ENCODE measurements at regions not wholly inside any gene's neighbourhood (a gene's known extent, or its start where the extent isn't known, plus 50 kb on each side); places are given as distances from the start of the nearest gene placed in this dataset.
"Not testable (repeated sequence)": the region's sequence is repeated elsewhere in the genome, so short reads cannot be mapped to it uniquely, and the experiment has no call there.

DNA sequence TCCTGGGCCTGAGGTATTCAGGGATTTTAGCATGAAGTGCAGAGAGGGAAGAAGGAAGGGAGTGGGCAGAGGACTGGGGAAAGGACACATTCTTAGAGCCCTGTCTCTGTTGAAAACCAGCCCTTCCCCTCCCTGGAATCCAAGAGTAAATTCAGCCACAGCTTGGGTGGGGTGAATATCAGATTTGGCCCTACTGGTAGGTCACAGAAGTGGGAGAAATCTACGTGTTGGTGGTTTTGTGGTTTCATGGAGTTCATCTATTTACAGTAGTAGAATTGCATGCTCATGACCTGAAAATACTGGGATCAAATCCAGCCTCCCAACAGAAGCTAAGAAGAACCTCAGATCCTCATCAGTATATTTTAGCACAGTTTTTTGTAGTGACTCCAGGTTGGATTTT is 404.4 kb downstream of the BMP2 start:
- DNase-seq (ENCODE audit: low spot score), result no peak

DNA sequence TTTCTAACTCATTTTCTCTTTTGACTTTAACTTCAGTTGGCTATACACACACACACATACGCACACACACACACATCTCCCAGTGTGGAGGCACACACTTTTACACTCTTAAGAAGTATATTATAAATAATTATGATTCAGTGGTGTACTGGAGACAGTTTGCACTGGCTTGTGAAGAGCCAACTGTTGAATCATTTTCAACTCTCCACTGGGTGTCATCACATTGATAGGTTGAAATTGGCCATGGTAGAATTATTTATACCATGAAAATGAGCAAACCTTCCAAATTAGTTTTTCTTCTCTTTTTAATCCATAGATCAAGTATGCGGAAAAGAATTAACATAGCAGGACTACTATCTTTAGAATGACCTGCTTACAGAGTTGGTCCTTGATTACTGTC is 407.1 kb downstream of the BMP2 start:
- DNase-seq (ENCODE audit: low spot score), result no peak

DNA sequence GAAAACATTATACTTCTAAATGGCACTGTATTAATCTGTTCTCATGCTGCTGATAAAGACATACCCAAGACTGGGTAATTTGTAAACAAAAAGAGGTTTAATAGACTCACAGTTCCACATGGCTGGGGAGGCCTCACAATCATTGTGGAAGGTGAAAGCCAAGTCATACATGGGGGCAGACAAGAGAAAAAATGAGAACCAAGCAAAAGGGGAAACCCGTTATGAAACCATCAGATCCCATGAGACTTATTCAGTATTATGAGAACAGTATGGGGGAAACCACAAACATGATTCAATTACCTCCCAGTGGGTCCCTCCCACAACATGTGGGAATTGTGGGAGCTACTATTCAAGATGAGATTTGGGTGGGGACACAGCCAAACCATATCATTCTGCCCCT is 408.3 kb downstream of the BMP2 start:
- not testable (repeated sequence) for DNase-seq (ENCODE audit: low spot score)

DNA sequence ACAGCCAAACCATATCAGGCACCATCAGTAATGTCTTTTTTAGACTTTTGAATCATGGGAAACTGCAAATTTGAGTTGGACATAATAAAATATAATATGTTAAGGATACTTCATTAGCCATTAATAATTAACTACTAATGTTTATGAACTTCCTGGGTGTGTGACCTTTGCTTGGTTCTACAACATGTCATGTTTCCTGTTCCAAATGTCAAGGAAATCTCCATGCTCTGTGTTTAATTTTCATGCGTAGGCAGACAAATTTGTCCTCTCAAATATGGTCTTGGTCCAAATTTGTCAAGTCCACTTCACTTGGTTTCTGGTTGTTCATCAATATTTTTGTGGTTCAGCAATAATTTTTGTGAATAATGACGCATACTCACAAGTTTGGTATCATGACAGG is 410.5 kb downstream of the BMP2 start:
- DNase-seq (ENCODE audit: low spot score), result no peak

DNA sequence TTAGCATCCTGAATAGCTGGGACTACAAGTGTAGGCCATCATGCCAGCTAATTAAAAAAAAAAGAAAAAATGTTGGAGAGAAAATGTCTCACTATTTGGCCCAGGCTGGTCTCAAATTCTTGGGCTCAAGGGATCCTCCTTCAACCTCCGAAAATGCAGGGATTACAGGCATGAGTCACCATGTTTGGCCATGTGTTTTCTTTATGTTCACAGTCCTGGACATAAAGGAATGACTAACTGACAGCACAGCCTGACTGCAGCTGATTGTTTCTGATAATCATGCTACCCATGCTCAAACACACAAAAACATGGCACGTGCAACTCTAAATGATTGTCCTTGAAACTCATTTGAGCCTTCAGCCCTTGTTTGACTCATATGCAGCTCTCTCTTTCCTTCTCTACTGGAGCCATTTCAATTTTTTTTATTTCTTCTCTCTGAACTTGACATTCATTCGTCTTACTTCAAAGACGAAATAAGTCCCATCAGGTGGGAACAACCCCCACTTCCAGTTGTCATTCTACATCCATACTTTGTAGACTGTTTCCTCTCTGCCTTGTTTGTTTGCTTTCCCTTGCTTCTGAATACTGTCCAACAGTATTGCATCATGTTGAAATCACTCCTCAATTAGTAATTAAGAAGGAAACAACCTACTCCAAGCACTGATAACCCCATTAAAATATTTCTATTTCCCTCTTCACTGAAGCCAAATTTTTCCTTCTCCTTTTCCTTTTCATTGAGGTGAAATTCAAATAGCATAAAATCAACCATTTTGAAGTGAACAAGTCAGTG is 413.0 kb downstream of the BMP2 start:
- DNase-seq (ENCODE audit: low spot score), result no peak

- DNase-seq (ENCODE audit: low spot score), result no peak
Observed at GRCh38 chr20:7189231-7189630, 421.7 kb downstream of the BMP2 start.

- DNase-seq (ENCODE audit: low spot score), result no peak
Observed at GRCh38 chr20:7193681-7194080, 426.2 kb downstream of the BMP2 start.

DNA sequence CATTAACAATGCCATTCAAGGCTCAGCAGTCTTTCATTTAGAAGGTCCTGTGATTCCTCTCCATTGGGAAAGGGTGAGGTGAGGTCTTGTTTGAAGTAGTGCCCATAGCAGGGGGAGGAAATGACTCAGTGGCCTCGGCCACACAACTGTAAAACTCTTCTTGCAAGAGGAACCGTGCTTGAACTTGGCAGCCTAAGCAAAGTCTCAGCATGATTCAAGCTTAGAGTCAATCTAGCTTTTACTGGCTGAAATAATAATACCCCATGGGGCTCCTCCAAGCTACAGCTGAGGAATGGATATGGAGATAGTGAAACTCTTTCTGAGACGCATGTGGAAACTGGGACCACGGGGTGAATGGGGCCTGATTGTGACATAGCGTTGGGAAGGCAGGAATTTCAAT is 428.2 kb downstream of the BMP2 start:
- no peak for DNase-seq (ENCODE audit: low spot score)

GRCh38 chr20:7196481-7196880 is 429.0 kb downstream of the BMP2 start:
- DNase-seq (ENCODE audit: low spot score), result no peak

DNA sequence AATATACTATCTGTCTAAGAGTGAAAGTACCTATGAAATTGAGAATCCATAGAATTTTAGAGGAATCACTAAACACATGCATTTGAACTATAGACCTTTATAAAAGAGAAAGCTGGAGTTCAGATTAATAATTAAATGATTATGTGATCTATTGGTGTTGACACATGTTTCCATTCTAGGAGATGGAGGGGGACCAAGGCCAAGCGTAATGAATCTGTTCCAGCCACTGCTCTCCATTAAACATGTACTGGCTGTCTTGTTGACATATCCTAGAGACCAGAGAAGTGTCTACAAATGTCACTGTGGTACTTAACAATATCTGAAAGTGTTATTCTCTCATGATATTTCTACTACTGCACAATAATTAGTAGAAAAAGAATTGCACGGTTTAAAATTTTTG is 432.4 kb downstream of the BMP2 start:
- DNase-seq (ENCODE audit: low spot score), result no peak

- DNase-seq (ENCODE audit: low spot score), result no peak
Observed at GRCh38 chr20:7207186-7207798, 439.8 kb downstream of the BMP2 start.

DNA sequence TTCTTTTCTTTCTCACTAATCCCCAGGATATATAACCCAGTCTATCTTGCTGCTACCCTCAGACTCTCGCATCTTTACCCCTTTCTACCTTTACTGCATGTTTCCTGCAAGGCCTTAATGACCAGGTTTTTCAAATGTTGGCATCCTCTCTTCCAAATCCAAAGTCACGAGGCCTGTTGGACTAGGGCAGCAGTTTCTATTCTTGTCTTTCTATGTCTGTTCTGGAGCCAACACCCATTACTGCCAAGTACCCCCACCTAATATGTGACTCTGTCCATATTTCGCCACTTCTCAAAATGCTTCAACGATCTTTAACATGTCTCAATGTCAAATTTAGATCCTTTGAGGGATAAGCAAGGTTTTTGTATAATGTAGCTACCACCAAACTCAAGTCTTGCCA is 443.4 kb downstream of the BMP2 start:
- DNase-seq (ENCODE audit: low spot score), result no peak

DNA sequence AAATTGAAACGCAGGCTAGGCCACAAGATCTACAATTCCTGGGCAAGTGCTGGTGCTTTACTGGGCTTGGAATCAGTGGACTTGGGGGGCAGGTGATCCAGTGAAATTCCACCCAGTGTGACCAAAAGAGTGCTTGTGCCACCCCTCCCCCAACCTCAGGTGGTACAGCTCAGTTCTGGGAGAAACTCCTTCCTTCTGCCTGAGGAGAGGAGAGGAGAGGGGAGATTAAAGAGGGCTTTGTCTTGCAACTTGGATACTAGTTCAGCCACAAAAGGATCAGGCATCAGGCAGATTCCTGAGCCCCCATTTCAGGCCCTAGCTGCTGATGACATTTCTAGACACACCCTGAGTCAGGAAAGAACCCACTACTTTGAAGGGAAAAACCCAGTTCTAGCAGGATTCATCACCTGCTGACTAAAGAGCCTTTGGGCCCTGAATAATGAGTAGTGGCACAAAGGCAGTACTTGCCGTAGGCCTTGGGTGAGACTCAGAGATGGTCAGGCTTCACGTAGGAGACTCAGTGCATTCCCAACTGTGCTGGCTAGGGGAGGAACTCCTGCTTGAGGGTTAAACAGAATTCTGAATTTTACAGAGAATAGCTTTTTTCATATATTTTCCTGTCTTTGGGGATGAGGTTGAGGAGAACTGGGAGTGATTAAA is 446.7 kb downstream of the BMP2 start:
- no peak for DNase-seq (ENCODE audit: low spot score)

DNA sequence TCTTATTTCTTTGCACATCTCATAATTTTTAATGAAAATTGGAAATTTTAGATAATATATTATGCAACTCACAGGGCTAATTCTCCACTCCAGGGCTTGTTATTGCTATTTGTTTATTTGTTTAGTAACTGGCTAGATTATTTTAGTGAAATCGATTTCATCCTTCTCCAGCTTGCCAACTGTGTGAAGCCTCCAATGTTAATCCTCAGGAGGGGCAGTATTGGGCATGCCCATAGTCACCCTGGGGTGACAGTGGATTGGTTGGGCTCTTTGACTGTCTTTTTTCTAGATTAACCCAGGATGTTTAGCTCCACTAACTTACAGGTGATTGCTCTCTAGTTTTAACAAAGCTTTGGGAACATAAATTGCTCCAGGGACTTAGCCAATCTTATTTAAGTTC is 450.1 kb downstream of the BMP2 start:
- no peak for DNase-seq (ENCODE audit: low spot score)

DNA sequence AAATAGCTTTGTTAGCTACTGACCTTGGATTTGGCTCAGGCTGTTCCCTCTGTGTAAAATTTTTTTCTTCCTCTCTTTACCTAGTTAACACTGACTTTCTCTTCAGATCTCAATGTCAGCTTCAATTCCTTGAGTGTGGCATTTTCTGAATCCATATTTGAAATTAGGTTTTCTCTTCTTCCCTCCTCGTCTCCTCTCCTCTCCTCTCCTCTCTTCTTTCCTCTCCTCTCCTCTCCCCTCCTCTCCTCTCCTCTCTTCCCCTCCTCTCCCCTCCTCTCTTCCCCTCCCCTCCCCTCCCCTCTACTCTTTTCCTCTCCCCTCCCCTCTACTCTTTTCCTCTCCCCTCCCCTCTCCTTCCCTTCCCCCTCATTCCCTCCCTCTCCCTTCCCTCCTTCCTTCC is 453.3 kb downstream of the BMP2 start:
- no peak for DNase-seq (ENCODE audit: low spot score)

DNA sequence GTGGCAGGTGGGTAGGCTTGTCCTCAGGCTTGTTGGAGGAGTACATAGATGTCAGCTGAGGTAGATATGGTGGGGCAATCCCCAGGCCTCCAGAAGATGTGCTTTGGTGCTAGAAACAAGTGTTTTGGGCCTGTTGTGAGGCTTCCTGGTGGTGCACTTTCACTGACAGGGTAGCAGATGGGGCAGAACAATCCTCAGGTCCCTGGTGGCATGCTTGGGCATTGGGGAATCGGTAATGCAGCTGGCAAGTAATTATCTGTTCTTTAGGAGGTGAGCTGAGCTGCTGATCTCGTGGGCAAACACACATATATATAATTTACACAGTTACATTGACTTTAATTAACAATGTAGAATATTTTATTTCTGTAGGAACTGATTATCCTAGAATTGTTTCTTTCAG is 458.7 kb downstream of the BMP2 start:
- no peak for DNase-seq (ENCODE audit: low spot score)

GRCh38 chr20:7231303-7231702 is 463.8 kb downstream of the BMP2 start:
- no peak for DNase-seq (ENCODE audit: low spot score)

DNA sequence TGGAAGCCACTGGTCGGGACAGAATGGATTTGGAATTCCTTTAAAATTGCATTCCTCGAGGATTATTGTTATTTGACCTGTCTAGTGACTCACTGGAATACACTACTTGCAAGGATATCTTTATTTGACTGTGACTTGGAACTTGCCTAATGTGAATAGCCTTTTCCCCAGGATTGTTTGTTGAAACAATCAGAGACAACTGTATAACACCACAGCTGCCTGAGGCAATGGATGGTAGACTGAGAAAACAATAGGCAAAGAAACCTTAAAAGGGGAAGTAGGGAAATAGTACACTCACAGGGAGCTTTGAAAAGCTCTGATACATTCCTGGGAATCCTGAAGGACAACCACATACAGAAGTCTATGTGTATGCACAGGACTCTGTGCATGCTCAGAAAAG is 465.3 kb downstream of the BMP2 start:
- DNase-seq (ENCODE audit: low spot score), result no peak

- DNase-seq (ENCODE audit: low spot score), result no peak
Observed at GRCh38 chr20:7237251-7237650, 469.8 kb downstream of the BMP2 start.

GRCh38 chr20:7240490-7240889 is 473.0 kb downstream of the BMP2 start:
- DNase-seq (ENCODE audit: low spot score), result no peak

DNA sequence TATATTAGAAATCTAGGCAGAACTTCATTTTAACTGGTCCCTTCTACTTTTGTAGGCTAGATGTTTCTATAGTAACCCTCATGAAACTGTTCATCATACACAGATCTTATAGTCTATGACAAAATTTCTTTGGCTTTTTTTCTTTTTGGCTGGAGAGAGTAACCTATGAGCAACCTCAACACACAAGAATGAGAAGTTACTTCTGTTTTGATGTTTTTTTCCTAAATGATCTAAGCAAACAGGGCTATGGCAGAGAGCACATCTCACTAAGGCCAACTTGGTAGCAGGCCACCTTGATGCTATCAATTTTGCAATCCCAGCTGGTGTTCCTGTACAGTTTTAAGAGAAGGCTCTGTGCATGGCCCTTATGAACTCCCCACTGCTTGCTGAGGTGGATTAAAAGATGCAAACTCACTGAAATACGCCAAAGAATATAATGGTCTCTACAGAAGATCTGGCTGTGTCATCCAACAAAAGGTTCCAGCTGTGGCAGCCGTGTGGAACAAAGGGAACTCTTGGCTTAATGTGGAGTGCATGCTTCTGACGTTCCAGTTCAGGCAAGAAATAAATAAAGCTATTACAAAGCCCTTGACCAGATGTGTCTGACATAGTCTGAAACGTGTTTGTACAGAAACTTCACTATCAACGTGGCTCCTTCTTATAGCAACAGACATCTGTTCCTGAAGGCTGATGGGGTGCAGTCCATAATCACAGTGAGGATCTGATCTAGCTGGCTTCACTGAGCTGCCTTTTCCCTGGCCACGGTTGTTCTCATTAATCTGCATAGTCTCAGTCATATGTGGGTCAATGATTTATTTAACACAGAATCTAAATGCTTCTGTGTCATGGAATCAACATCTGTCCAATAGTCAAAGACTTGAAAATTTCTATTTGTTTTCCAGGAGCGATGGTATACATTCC is 481.1 kb downstream of the BMP2 start:
- DNase-seq (ENCODE audit: low spot score), result no peak

GRCh38 chr20:7250337-7250736 is 482.9 kb downstream of the BMP2 start:
- DNase-seq (ENCODE audit: low spot score), result no peak
